Left forelimb (tissue), 1 donor: ENCODE measurements at regions not wholly inside any gene's neighbourhood (a gene's known extent, or its start where the extent isn't known, plus 50 kb on each side); places are given as distances from the start of the nearest gene placed in this dataset.

Experiments used
- DNase-seq: peaks from one replicate; pipeline ENCODE4 v3.0.0-alpha.2; 2018; ENCODE audit warnings: low spot score

DNA sequence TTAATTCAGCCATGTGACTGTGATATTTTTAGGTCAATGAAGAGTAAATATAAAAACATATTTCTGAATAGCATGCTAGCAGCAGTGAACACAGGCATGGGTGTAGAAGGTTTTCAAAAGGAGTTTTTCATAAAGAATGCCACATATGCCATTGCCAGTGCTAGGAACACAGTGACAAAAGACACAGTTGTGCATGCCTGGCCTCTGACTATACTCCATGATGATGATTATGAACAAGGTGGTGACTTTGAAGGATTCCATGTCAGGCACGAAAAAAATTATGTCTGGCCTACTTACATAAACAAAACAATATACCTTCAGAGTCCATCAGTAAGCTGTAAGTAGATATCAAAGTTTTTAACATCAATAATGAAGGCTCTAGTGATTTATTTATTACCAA, 438.7 kb downstream of the TLE1 start:
- DNase-seq = no peak

- no peak for DNase-seq
Measured at GRCh38 chr9:81250041-81250440, 439.3 kb downstream of the TLE1 start.

DNA sequence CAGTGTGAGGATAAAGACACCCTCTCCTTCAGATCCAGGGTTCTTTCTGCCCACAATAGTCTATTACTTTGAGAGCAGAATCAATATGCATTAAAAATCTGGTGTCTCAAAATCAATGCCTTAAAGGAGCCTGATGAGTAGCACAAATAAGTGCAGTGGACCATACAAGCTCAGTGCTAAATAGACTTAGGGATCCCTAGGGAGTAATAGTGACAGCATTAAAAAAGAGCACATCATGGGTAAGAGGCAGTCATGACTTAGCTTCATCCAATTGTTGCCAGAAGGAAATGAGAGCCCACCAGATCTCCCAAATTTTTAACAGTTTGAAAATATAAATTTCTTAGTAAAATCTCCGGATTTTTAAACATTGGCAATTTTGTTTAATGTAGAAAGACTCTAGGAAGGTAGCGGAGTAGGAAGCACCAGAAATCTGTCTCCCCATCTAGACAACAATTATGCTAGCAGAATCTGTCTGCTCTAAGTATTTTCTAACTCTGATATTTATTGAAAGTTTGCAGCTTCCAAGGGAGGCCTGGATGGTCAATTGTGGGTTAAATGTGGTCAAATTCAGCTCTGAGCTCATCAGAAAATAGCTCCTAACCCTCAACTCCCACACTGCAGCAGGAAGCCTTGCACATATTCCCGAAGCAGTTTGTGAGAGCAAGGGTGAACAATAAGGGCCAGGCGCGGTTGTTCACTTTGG, 443.9 kb downstream of the TLE1 start:
- no peak for DNase-seq

DNA sequence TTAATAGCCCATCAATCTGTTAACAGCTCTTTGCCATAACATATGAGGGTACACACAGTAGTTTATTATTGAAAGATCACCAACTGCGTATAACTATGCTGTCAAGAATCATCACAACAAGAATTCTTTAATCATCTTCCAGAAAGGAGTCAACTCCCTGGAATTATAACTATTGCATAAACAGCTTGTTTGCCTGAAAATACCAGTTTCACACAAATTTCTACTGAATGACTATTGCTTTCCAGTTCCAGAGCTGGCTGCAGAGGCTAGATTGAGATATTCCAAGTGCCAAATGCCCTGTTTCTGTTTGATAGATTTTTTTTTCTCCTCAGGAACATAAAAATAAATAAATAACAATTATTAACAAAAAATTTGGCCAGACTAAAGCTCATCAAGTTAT, 444.7 kb downstream of the TLE1 start:
- DNase-seq = no peak

GRCh38 chr9:81242866-81243265, 446.5 kb downstream of the TLE1 start:
- DNase-seq = no peak

- no peak for DNase-seq
Measured at GRCh38 chr9:81239388-81239787, 450.0 kb downstream of the TLE1 start.

- no peak for DNase-seq
Measured at GRCh38 chr9:81237565-81238231, 451.6 kb downstream of the TLE1 start.

DNA sequence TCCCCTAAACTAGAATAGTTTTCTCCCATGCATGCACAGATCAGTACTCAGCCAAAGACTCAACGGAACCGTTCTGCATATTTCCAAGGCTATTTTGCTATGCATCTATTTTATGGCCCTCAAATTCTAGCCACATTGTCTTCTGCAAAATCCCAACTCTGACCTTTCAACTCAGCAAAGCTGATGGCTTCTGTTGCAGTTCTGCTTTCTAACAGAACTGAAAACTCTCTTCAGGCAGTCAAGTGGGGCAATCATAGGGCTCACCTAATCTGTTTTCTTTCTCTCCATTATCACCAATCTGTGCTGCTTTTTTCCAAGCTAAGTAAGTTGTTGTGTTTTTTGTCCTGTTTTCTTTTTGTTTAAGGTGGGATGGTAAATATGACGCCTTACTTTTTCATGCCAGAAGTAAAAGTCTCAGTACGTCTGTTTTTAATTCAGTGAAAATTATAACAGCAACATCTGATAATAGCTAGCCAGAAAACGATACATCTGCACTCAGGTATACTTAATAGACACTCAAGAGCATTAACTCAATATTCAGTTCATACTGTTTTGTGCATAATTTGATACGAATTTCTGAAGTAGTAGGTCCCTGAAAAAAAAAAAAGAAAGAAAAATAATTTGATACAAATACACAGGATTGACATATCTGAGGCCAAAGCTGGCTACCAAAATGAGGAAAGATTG, 454.3 kb downstream of the TLE1 start:
- no peak for DNase-seq

DNA sequence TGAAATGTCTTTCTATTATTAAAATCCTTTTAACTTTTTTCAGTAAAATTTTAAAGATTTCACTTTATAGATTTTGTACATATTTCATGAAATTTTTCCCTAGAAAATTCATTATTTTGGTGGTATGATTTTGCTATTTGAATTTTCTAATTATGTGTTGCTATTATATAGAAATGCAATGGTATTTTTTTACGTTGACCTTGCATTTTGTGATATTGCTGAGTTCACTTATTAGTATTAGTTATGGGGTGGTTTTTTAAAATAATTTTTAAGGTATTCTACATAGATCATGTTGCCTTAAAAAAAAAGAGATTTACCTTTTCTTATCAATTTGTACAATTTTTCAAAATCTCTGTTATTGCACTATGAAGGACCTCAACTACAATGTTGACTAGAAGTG, 458.3 kb downstream of the TLE1 start:
- no peak for DNase-seq

DNA sequence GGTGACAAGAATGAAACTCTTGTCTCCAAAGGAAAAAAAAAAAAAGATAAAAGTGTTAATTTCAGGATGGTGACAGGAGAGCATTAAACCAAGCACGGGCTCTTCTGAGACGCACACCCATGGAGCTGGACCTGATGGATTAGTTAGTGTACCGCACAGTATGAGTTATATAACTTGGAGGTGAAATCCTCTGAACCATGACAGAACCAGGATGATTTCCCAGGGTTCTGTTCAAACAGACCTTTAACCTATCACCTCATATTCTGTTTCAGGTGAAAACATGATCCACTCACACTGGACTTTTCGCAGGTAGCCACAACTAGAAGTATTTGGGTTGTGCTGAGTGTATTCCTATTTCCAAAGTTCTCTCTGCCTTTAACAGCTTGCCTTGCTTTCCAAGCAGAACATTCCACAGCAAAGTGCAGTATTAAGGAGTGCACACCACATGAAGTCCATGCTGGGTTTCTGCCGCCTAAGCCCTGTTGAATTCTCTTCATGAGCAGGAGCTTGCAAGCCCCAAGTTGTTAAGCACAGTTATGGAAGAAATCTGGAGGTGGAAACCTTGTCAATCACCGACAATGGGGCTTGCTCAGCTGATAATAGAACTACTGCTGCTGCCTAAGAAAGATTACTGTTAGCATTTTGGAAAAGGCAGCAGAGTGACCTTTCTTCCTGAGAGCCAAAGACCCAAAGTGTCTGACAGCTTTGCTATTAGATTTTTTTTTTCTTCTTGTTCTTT, 461.7 kb downstream of the TLE1 start:
- DNase-seq = no peak

DNA sequence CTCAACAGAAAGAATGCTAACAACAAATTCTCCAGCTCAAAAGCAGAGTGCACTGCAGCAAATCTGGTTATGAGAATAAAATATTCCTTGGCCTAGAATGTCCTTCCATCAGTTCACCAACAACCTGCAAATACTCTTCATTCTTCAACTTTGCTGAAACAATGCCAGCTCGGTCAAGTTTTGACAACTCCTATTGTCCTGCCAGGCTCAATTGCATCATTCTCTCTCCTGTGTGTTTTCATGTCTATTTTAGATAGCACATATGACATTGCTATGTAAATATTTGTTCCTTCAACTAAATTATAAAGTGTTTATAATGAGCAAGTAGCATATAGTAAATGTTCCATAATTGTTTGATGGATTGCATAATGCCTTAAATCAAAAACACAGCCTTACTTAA, 463.8 kb downstream of the TLE1 start:
- DNase-seq = no peak

DNA sequence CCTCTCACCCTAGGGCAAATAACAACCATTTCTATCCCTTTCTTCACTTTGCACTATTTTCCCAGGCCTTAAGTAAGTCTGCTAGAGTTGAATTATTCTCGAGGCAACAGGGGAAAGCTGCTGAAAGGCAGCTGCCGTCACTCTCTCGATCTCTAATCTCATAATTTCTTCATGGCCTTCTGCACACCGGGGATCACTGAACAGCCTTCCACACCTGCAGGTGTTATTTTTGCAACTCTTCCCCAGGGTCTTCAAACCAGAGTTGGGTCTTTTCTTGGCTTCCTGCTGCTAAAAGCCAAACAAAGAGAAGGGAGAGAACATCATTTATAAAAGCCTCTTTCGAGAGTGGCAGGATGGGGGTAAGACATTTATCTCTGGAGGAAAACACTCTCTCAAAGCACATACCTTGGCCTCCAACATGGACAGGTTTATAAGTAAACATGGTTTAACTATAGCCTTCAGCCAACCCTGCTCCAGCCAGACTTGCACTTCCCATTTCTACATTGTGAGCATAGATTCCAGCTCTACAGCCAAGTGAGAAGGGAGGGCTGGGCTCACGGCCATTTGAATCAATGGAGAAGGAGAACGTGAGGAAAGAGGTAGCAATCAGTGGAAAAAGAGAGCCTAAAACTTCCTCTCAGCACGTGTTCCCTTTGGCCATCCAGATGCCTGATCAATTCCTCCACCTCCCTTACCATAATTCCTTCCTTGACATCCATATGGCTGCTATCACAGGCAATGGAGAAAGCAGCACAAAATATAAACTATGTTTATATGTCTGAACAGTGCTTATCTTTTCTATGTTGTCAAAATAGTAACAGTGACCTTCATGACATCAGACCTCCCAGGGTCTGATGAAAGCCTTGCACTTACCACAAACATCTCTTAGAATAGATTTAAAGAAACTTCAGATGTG, 464.9 kb downstream of the TLE1 start:
- peak; percentile 63 for DNase-seq

DNA sequence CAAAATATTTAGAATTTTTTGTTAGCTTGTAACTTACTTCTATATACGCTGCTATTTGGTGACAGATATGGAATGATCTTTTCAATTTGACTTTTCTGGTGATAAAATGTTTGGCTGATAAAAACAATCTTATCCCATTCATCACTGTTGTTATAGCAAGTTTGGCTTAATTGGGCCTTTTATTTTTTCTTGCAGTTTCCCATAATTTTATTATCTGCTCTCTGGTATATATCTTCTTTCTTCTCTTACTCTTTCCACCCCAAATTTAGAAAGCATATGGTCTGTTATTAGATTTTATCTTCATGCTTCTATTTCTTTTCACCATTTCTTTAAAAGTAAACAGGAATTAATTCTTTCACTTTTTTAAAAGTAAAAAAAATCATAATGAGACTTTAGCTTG, 474.4 kb downstream of the TLE1 start:
- no peak for DNase-seq

DNA sequence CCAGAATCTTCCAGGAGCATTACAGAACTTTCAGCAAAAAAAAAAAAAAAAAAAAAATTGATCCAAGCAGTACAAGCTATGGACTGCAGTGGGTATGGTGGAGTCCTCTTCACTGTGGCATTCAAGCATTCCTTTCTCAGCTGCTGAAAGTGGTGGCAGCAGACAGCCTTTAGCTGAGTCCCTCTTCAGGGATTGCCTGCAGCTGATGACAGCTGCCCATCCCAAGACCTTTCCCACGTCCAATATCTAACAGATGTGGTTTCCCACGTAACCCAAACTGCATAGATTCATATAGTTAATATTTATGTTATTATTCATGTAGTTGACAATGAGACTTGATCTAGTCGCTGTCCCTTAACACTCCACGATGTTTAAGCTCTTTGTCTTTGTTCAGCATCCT, 475.9 kb downstream of the TLE1 start:
- DNase-seq = no peak

- DNase-seq = no peak
Measured at GRCh38 chr9:81211741-81212140, 477.6 kb downstream of the TLE1 start.

DNA sequence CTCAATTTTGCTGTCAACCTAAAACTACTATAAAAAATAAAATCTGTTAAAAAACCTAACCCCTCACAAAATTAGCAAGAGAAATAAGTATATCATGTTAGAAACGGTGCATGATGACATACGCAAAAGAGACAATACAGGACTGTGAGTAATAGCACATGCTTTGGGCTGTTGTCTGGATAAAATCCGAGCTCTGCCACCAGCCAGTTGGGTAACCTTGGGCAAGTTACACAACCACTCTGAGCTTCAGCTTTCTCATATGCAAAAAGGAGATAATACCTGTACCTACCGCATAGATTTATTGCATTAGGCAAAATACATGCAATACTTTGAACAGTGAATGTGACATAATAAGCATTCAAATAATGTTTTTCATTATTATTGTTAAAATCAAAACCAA, 481.7 kb downstream of the TLE1 start:
- DNase-seq = no peak

DNA sequence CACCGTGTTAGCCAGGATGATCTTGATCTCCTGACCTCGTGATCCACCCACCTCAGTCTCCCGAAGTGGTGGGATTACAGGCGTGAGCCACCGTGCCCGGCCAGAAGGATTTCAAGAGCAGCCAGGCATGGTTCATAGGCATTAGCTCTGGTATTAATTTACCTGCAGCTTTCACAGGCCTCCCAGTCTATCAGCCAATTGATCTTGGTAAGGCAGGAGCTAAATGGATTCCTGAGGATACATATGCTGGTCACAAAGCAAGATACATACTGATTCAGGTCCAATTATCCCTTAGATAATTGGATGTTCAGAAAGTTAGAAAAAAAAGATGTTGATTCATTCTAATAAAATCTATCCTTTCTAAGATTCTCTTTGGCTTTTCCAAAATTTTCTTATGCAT, 487.1 kb downstream of the TLE1 start:
- no peak for DNase-seq

GRCh38 chr9:81195206-81195605, 494.1 kb downstream of the TLE1 start:
- no peak for DNase-seq

GRCh38 chr9:81193362-81194339, 495.7 kb downstream of the TLE1 start:
- DNase-seq = no peak

DNA sequence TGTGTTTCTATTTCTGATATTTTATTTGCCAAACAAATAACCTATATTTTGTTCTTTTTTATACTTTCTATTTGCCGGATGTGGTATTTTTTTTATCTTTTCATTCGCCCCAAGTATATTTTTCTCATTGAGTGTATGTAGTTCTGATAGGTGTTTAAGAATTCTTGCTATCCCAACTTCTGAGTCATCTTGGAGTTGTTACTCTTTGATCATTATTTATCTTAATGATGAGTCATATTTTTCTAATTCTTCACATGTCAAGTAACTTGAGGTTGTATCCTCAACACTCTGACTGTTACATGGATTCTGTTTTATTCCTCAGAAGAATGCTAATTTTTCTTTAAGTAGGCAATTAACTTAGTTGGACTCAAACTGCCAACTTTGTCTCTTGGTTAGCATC, 498.1 kb downstream of the TLE1 start:
- DNase-seq = no peak
